ENCODE measurements at regions not wholly inside any gene's neighbourhood (a gene's known extent, or its start where the extent isn't known, plus 50 kb on each side); places are given as distances from the start of the nearest gene placed in this dataset.

DNA sequence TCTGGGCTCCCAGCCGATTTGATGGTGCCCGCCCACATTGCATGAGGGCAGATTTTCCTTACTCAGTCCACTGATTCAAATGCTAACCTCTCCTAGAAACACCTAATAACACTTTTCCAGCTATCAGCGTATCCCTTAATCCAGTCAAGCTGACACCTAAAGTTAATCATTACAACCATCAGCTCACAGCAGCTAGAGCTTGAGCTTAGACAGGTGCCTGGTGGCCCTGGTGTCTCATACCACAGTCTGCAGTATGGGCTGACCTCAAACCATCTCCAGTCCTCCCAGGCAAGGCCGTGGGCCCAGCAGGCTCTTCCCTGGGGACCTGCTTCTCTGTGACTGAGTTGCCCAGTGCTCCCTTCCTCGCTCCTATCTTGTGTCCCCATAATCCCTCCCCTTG lies 174.4 kb upstream of the NECTIN1 start:
- peak overlapping the region in 1 of 2 donors; percentile 23 for H3K4me3 ChIP-seq (ENCODE audit: low read length in 2 of 2)
- peaks cover 24 to 54% of the 10 kb centered on the region in 2 donors for H3K4me1 ChIP-seq (ENCODE audit: control insufficient read depth in 2 of 2, insufficient read depth in 2 of 2, low read length in 2 of 2)
- H3K36me3 ChIP-seq (ENCODE audit: control insufficient read depth in 2 of 2, insufficient read depth in 2 of 2, low read length in 2 of 2) = no peaks in the 10 kb centered on the region
- no peak overlapping the region for H3K9ac ChIP-seq (ENCODE audit: low read depth in 1 of 2, low read length in 2 of 2)
- H3K9me3 ChIP-seq (ENCODE audit: control insufficient read depth in 2 of 2, low read length in 2 of 2) = no peaks in the 10 kb centered on the region
- peak overlapping the region in 1 of 2 donors; percentile 16 for H3K27ac ChIP-seq (ENCODE audit: low read depth in 2 of 2, low read length in 2 of 2)
- H3K27me3 ChIP-seq (ENCODE audit: control insufficient read depth in 2 of 2, insufficient read depth in 2 of 2, low read length in 2 of 2) = no peaks in the 10 kb centered on the region

- no peaks in the 10 kb centered on the region for H3K36me3 ChIP-seq (ENCODE audit: control insufficient read depth in 2 of 2, insufficient read depth in 2 of 2, low read length in 2 of 2)
- peaks cover 21 to 48% of the 10 kb centered on the region in 2 donors for H3K4me1 ChIP-seq (ENCODE audit: control insufficient read depth in 2 of 2, insufficient read depth in 2 of 2, low read length in 2 of 2)
- H3K4me3 ChIP-seq (ENCODE audit: low read length in 2 of 2) = no peak overlapping the region
- H3K9ac ChIP-seq (ENCODE audit: low read depth in 1 of 2, low read length in 2 of 2) = no peak overlapping the region
- no peaks in the 10 kb centered on the region for H3K27me3 ChIP-seq (ENCODE audit: control insufficient read depth in 2 of 2, insufficient read depth in 2 of 2, low read length in 2 of 2)
- H3K9me3 ChIP-seq (ENCODE audit: control insufficient read depth in 2 of 2, low read length in 2 of 2) = no peaks in the 10 kb centered on the region
- H3K27ac ChIP-seq (ENCODE audit: low read depth in 2 of 2, low read length in 2 of 2) = no peak overlapping the region
Measured at GRCh38 chr11:119902656-119903231, 173.7 kb upstream of the NECTIN1 start.

- Histone ChIP-seq H3K4me1 (ENCODE audit: control insufficient read depth in 2 of 2, insufficient read depth in 2 of 2, low read length in 2 of 2) (peaks cover 15 to 40% of the 10 kb centered on the region in 2 donors), H3K27ac (ENCODE audit: low read depth in 2 of 2, low read length in 2 of 2) (no peak overlapping the region), H3K9ac (ENCODE audit: low read depth in 1 of 2, low read length in 2 of 2) (no peak overlapping the region), H3K4me3 (ENCODE audit: low read length in 2 of 2) (no peak overlapping the region), H3K36me3 (ENCODE audit: control insufficient read depth in 2 of 2, insufficient read depth in 2 of 2, low read length in 2 of 2) (no peaks in the 10 kb centered on the region), H3K27me3 (ENCODE audit: control insufficient read depth in 2 of 2, insufficient read depth in 2 of 2, low read length in 2 of 2) (no peaks in the 10 kb centered on the region), H3K9me3 (ENCODE audit: control insufficient read depth in 2 of 2, low read length in 2 of 2) (no peaks in the 10 kb centered on the region)
Measured at GRCh38 chr11:119901657-119902577, 172.9 kb upstream of the NECTIN1 start.

DNA sequence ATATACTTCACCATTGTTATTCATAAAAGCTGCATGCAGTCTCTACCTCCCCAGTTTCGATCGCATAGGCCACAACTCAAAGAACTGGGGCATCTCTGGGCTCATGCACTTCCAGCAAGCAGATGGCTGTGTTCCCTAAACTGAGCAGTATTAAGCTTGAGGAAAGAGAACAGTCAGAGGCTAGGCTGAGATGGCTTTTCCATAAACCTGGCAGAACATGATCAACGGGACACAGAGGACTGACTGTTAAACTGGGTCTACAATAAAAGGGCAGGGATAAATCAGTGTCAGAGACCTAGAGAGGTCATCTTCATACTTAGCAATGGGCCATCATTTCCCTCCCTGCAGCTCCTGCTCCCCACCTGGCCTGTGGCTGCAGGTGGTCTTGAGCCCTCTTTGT lies 171.0 kb upstream of the NECTIN1 start:
- Histone ChIP-seq H3K4me3 (ENCODE audit: low read length in 2 of 2) (no peak overlapping the region), H3K4me1 (ENCODE audit: control insufficient read depth in 2 of 2, insufficient read depth in 2 of 2, low read length in 2 of 2) (peaks cover 13 to 24% of the 10 kb centered on the region in 2 donors), H3K9me3 (ENCODE audit: control insufficient read depth in 2 of 2, low read length in 2 of 2) (no peaks in the 10 kb centered on the region), H3K27me3 (ENCODE audit: control insufficient read depth in 2 of 2, insufficient read depth in 2 of 2, low read length in 2 of 2) (no peaks in the 10 kb centered on the region), H3K36me3 (ENCODE audit: control insufficient read depth in 2 of 2, insufficient read depth in 2 of 2, low read length in 2 of 2) (no peaks in the 10 kb centered on the region), H3K27ac (ENCODE audit: low read depth in 2 of 2, low read length in 2 of 2) (no peak overlapping the region), H3K9ac (ENCODE audit: low read depth in 1 of 2, low read length in 2 of 2) (no peak overlapping the region)

DNA sequence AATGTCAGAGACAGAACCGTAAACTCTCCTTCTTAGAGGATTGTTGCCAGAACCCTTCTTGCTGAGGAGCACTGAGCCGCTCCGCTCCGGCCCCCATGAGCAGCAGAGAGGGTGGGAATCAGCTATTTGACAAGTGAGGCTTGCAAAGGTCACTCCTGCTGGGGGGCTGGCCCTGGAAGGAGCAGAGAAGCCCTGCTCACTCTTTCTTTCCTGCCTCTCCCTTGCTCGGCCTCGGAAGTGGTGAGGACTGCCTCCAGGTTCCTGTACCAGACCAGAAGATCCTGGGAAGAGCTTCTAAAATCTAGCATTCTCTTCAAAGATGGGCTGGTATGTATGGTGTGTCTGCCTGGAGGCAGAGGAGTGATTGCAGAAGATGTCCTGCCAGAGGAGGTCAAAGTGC lies 168.6 kb upstream of the NECTIN1 start:
- H3K27ac ChIP-seq (ENCODE audit: low read depth in 2 of 2, low read length in 2 of 2) = no peak overlapping the region
- no peak overlapping the region for H3K4me3 ChIP-seq (ENCODE audit: low read length in 2 of 2)
- no peaks in the 10 kb centered on the region for H3K9me3 ChIP-seq (ENCODE audit: control insufficient read depth in 2 of 2, low read length in 2 of 2)
- H3K9ac ChIP-seq (ENCODE audit: low read depth in 1 of 2, low read length in 2 of 2) = no peak overlapping the region
- no peaks in the 10 kb centered on the region for H3K4me1 ChIP-seq (ENCODE audit: control insufficient read depth in 2 of 2, insufficient read depth in 2 of 2, low read length in 2 of 2)
- H3K36me3 ChIP-seq (ENCODE audit: control insufficient read depth in 2 of 2, insufficient read depth in 2 of 2, low read length in 2 of 2) = no peaks in the 10 kb centered on the region
- no peaks in the 10 kb centered on the region for H3K27me3 ChIP-seq (ENCODE audit: control insufficient read depth in 2 of 2, insufficient read depth in 2 of 2, low read length in 2 of 2)

- Histone ChIP-seq H3K9me3 (ENCODE audit: control insufficient read depth in 2 of 2, low read length in 2 of 2) (no peaks in the 10 kb centered on the region), H3K27me3 (ENCODE audit: control insufficient read depth in 2 of 2, insufficient read depth in 2 of 2, low read length in 2 of 2) (no peaks in the 10 kb centered on the region), H3K4me3 (ENCODE audit: low read length in 2 of 2) (no peak overlapping the region), H3K36me3 (ENCODE audit: control insufficient read depth in 2 of 2, insufficient read depth in 2 of 2, low read length in 2 of 2) (no peaks in the 10 kb centered on the region), H3K4me1 (ENCODE audit: control insufficient read depth in 2 of 2, insufficient read depth in 2 of 2, low read length in 2 of 2) (no peaks in the 10 kb centered on the region), H3K27ac (ENCODE audit: low read depth in 2 of 2, low read length in 2 of 2) (no peak overlapping the region), H3K9ac (ENCODE audit: low read depth in 1 of 2, low read length in 2 of 2) (no peak overlapping the region)
Measured at GRCh38 chr11:119897046-119897440, 168.0 kb upstream of the NECTIN1 start.

DNA sequence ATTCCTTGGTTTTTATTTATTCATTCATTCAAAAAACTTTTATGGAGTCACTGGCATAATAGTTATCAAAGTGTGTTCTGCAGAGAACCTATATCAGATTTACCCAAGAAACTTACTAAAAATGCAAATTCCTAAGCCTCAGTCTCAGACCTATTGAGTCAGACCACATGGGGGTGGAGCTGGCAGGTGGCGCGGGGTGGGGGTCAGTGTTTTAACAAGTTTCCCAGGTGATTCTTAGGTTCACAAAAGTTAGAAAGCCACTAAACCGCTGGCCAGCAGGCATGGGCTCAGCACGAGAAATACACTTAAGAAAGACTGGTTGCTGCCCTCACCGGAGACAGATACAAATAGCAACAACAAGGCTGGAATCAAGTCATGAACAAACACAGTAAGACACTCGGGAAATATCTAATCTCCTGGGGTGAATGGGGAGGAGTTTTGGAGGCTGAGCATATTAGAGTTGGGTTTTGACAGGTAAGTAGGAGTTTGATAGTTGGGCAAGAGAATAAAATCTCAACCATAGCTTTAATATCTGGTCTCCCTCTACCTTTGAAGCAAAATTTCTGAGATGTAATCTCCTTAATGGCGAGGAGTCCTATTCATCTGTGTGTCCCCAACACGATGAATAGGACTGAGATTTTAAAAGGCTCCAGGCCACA lies 167.5 kb upstream of the NECTIN1 start:
- no peak overlapping the region for H3K9ac ChIP-seq (ENCODE audit: low read depth in 1 of 2, low read length in 2 of 2)
- H3K4me3 ChIP-seq (ENCODE audit: low read length in 2 of 2) = no peak overlapping the region
- H3K27me3 ChIP-seq (ENCODE audit: control insufficient read depth in 2 of 2, insufficient read depth in 2 of 2, low read length in 2 of 2) = no peaks in the 10 kb centered on the region
- H3K27ac ChIP-seq (ENCODE audit: low read depth in 2 of 2, low read length in 2 of 2) = no peak overlapping the region
- H3K36me3 ChIP-seq (ENCODE audit: control insufficient read depth in 2 of 2, insufficient read depth in 2 of 2, low read length in 2 of 2) = no peaks in the 10 kb centered on the region
- H3K4me1 ChIP-seq (ENCODE audit: control insufficient read depth in 2 of 2, insufficient read depth in 2 of 2, low read length in 2 of 2) = no peaks in the 10 kb centered on the region
- no peaks in the 10 kb centered on the region for H3K9me3 ChIP-seq (ENCODE audit: control insufficient read depth in 2 of 2, low read length in 2 of 2)

GRCh38 chr11:119895981-119896380 lies 167.0 kb upstream of the NECTIN1 start:
- no peak overlapping the region for H3K27ac ChIP-seq (ENCODE audit: low read depth in 2 of 2, low read length in 2 of 2)

GRCh38 chr11:119894916-119895315 lies 165.9 kb upstream of the NECTIN1 start:
- no peak overlapping the region for H3K27ac ChIP-seq (ENCODE audit: low read depth in 2 of 2, low read length in 2 of 2)
- no peaks in the 10 kb centered on the region for H3K36me3 ChIP-seq (ENCODE audit: control insufficient read depth in 2 of 2, insufficient read depth in 2 of 2, low read length in 2 of 2)
- H3K4me1 ChIP-seq (ENCODE audit: control insufficient read depth in 2 of 2, insufficient read depth in 2 of 2, low read length in 2 of 2) = peaks cover 0 to 6% of the 10 kb centered on the region in 2 donors
- no peaks in the 10 kb centered on the region for H3K9me3 ChIP-seq (ENCODE audit: control insufficient read depth in 2 of 2, low read length in 2 of 2)
- no peak overlapping the region for H3K9ac ChIP-seq (ENCODE audit: low read depth in 1 of 2, low read length in 2 of 2)
- H3K27me3 ChIP-seq (ENCODE audit: control insufficient read depth in 2 of 2, insufficient read depth in 2 of 2, low read length in 2 of 2) = no peaks in the 10 kb centered on the region
- no peak overlapping the region for H3K4me3 ChIP-seq (ENCODE audit: low read length in 2 of 2)

More at GRCh38 chr11:119895981-119896380, 167.0 kb upstream of the NECTIN1 start:
- H3K4me1 ChIP-seq (ENCODE audit: control insufficient read depth in 2 of 2, insufficient read depth in 2 of 2, low read length in 2 of 2) = no peaks in the 10 kb centered on the region
- no peak overlapping the region for H3K9ac ChIP-seq (ENCODE audit: low read depth in 1 of 2, low read length in 2 of 2)
- H3K27me3 ChIP-seq (ENCODE audit: control insufficient read depth in 2 of 2, insufficient read depth in 2 of 2, low read length in 2 of 2) = no peaks in the 10 kb centered on the region
- H3K4me3 ChIP-seq (ENCODE audit: low read length in 2 of 2) = no peak overlapping the region
- H3K9me3 ChIP-seq (ENCODE audit: control insufficient read depth in 2 of 2, low read length in 2 of 2) = no peaks in the 10 kb centered on the region
- no peaks in the 10 kb centered on the region for H3K36me3 ChIP-seq (ENCODE audit: control insufficient read depth in 2 of 2, insufficient read depth in 2 of 2, low read length in 2 of 2)

DNA sequence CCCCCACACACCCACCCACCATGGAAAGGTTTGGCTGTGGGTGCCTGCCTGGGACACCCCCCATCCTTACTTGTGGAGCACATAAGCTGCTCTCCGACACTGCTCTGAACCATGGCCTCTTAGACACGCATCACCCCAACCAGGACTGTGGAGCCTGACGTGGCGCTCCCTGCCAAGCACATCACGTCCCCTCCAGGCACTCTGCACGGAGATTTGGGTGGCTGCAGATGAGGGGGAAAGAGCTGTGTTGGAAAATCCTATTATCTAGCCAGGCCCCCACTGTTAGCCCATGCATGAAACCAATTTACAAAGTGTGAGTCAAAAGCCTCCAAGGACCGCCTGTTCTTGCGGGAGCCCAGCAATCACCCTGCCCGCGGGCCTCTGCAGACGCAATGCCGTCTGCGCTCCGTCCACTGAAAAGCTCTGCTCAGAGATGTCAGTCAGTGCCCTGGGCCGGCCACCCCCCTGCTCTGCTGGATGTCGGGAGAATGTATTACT lies 163.4 kb upstream of the NECTIN1 start:
- Histone ChIP-seq H3K9ac (ENCODE audit: low read depth in 1 of 2, low read length in 2 of 2) (no peak overlapping the region), H3K27ac (ENCODE audit: low read depth in 2 of 2, low read length in 2 of 2) (no peak overlapping the region), H3K9me3 (ENCODE audit: control insufficient read depth in 2 of 2, low read length in 2 of 2) (no peaks in the 10 kb centered on the region), H3K4me3 (ENCODE audit: low read length in 2 of 2) (no peak overlapping the region), H3K4me1 (ENCODE audit: control insufficient read depth in 2 of 2, insufficient read depth in 2 of 2, low read length in 2 of 2) (peaks cover 3 to 15% of the 10 kb centered on the region in 2 donors), H3K36me3 (ENCODE audit: control insufficient read depth in 2 of 2, insufficient read depth in 2 of 2, low read length in 2 of 2) (no peaks in the 10 kb centered on the region), H3K27me3 (ENCODE audit: control insufficient read depth in 2 of 2, insufficient read depth in 2 of 2, low read length in 2 of 2) (peaks cover 0 to under 1% of the 10 kb centered on the region in 2 donors)

Data from mucosa of rectum (tissue), 2 donors.